Activated naive CD4-positive, alpha-beta T cell treated with anti-CD3 and anti-CD28 coated beads for 36 hours (primary cell): ENCODE measurements at regions not wholly inside any gene's neighbourhood (a gene's known extent, or its start where the extent isn't known, plus 50 kb on each side); places are given as distances from the start of the nearest gene placed in this dataset.

Experiments used
- CTCF ChIA-PET: fragments of 350-600 bp; sonication (Branson Sonifier 250); formaldehyde crosslinking; loops from one replicate; lab custom pipeline; 2021; ENCODE audit warnings: antibody characterized with exemption; lab: Charles Lee
- DNase-seq: peaks from one replicate; pipeline ENCODE4 v3.0.0-alpha.2; 2020
- H3K27ac Mint-ChIP-seq: one replicate; pipeline ENCODE4 v1.8.0; 2021; ENCODE audit warnings: mild to moderate bottlenecking, mixed read lengths
- H3K27me3 Mint-ChIP-seq: one replicate; pipeline ENCODE4 v1.8.0; 2021; ENCODE audit warnings: low read depth, mixed read lengths
- H3K36me3 Mint-ChIP-seq: one replicate; pipeline ENCODE4 v1.8.0; 2021; ENCODE audit warnings: low read depth, mixed read lengths
- H3K4me1 Mint-ChIP-seq: one replicate; pipeline ENCODE4 v1.8.0; 2021; ENCODE audit warnings: low read depth, mixed read lengths
- H3K4me3 Mint-ChIP-seq: one replicate; pipeline ENCODE4 v1.8.0; 2021; ENCODE audit warnings: mild to moderate bottlenecking, moderate library complexity, mixed read lengths
- H3K9me3 Mint-ChIP-seq: one replicate; pipeline ENCODE4 v1.8.0; 2021; ENCODE audit warnings: mixed read lengths
- intact Hi-C: fragments of 100-400 bp; cut with micrococcal nuclease; formaldehyde crosslinking; loops from one replicate; pipeline ENCODE4 v1.15.1; 2023

- intact Hi-C loops: no loop called here
- DNase-seq: no peak
- Mint-ChIP-seq H3K4me3 (no peak overlapping the region), H3K27ac (no peak overlapping the region), H3K4me1 (no peaks in the 10 kb centered on the region), H3K27me3 (no peaks in the 10 kb centered on the region), H3K36me3 (no peaks in the 10 kb centered on the region), H3K9me3 (peaks cover 8% of the 10 kb centered on the region)
- CTCF ChIA-PET: no interaction called here
These were observed 108.1 kb upstream of the CELF4 start for GRCh38 chr18:37673671-37674070.

GRCh38 chr18:37672932-37673595, 107.5 kb upstream of the CELF4 start:
- intact Hi-C loops: no loop called here
- Mint-ChIP-seq H3K9me3 (peaks cover 8% of the 10 kb centered on the region), H3K27me3 (no peaks in the 10 kb centered on the region), H3K4me1 (no peaks in the 10 kb centered on the region), H3K36me3 (no peaks in the 10 kb centered on the region), H3K27ac (no peak overlapping the region), H3K4me3 (no peak overlapping the region)
- CTCF ChIA-PET: no interaction called here
- no peak for DNase-seq

- Mint-ChIP-seq H3K36me3 (no peaks in the 10 kb centered on the region), H3K4me3 (no peak overlapping the region), H3K9me3 (peaks cover 8% of the 10 kb centered on the region), H3K4me1 (no peaks in the 10 kb centered on the region), H3K27me3 (no peaks in the 10 kb centered on the region), H3K27ac (no peak overlapping the region)
- DNase-seq: no peak
- intact Hi-C loops: no loop called here
- CTCF ChIA-PET: no interaction called here
These were observed 106.4 kb upstream of the CELF4 start for GRCh38 chr18:37672001-37672400.

- Mint-ChIP-seq H3K4me1 (no peaks in the 10 kb centered on the region), H3K36me3 (no peaks in the 10 kb centered on the region), H3K9me3 (peaks cover 8% of the 10 kb centered on the region), H3K27me3 (no peaks in the 10 kb centered on the region), H3K27ac (no peak overlapping the region), H3K4me3 (no peak overlapping the region)
- CTCF ChIA-PET: no interaction called here
- DNase-seq: no peak
- intact Hi-C loops: no loop called here
These were observed 105.9 kb upstream of the CELF4 start for GRCh38 chr18:37671530-37671929.

GRCh38 chr18:37671119-37671518, 105.5 kb upstream of the CELF4 start:
- DNase-seq: no peak
- no peak overlapping the region for H3K27ac Mint-ChIP-seq

GRCh38 chr18:37669991-37670534, 104.5 kb upstream of the CELF4 start:
- DNase-seq: no peak
- Mint-ChIP-seq H3K4me3 (no peak overlapping the region), H3K27me3 (no peaks in the 10 kb centered on the region), H3K27ac (no peak overlapping the region), H3K4me1 (no peaks in the 10 kb centered on the region), H3K9me3 (peaks cover 4% of the 10 kb centered on the region), H3K36me3 (no peaks in the 10 kb centered on the region)
- CTCF ChIA-PET: no interaction called here
- intact Hi-C loops: no loop called here

More at GRCh38 chr18:37671119-37671518, 105.5 kb upstream of the CELF4 start:
- no peaks in the 10 kb centered on the region for H3K36me3 Mint-ChIP-seq
- no peak overlapping the region for H3K4me3 Mint-ChIP-seq
- H3K4me1 Mint-ChIP-seq: no peaks in the 10 kb centered on the region
- CTCF ChIA-PET: no interaction called here
- peaks cover 6% of the 10 kb centered on the region for H3K9me3 Mint-ChIP-seq
- no peaks in the 10 kb centered on the region for H3K27me3 Mint-ChIP-seq
- intact Hi-C loops: no loop called here

GRCh38 chr18:37668971-37669747, 103.6 kb upstream of the CELF4 start:
- no peak for DNase-seq
- Mint-ChIP-seq H3K4me3 (no peak overlapping the region), H3K36me3 (no peaks in the 10 kb centered on the region), H3K9me3 (peaks cover 3% of the 10 kb centered on the region), H3K27ac (no peak overlapping the region), H3K27me3 (no peaks in the 10 kb centered on the region), H3K4me1 (no peaks in the 10 kb centered on the region)
- intact Hi-C loops: no loop called here
- CTCF ChIA-PET: no interaction called here

GRCh38 chr18:37667836-37668235, 102.2 kb upstream of the CELF4 start:
- Mint-ChIP-seq H3K9me3 (peaks cover 1% of the 10 kb centered on the region), H3K27ac (no peak overlapping the region), H3K27me3 (no peaks in the 10 kb centered on the region), H3K4me1 (no peaks in the 10 kb centered on the region), H3K36me3 (no peaks in the 10 kb centered on the region), H3K4me3 (no peak overlapping the region)
- no peak for DNase-seq
- CTCF ChIA-PET: no interaction called here
- intact Hi-C loops: no loop called here

GRCh38 chr18:37666991-37667390, 101.4 kb upstream of the CELF4 start:
- Mint-ChIP-seq H3K4me1 (no peaks in the 10 kb centered on the region), H3K36me3 (no peaks in the 10 kb centered on the region), H3K9me3 (peaks cover 1% of the 10 kb centered on the region), H3K27ac (no peak overlapping the region), H3K4me3 (no peak overlapping the region), H3K27me3 (no peaks in the 10 kb centered on the region)
- DNase-seq: no peak
- CTCF ChIA-PET: no interaction called here
- intact Hi-C loops: no loop called here

- Mint-ChIP-seq H3K9me3 (no peaks in the 10 kb centered on the region), H3K27ac (no peak overlapping the region), H3K36me3 (no peaks in the 10 kb centered on the region), H3K27me3 (no peaks in the 10 kb centered on the region), H3K4me1 (no peaks in the 10 kb centered on the region), H3K4me3 (no peak overlapping the region)
- DNase-seq: no peak
- intact Hi-C loops: no loop called here
- CTCF ChIA-PET: no interaction called here
These were observed 100.9 kb upstream of the CELF4 start for GRCh38 chr18:37666451-37666850.

- no peaks in the 10 kb centered on the region for H3K27me3 Mint-ChIP-seq
- CTCF ChIA-PET: no interaction called here
- no peak overlapping the region for H3K4me3 Mint-ChIP-seq
- H3K27ac Mint-ChIP-seq: no peak overlapping the region
- no peaks in the 10 kb centered on the region for H3K4me1 Mint-ChIP-seq
- no peaks in the 10 kb centered on the region for H3K36me3 Mint-ChIP-seq
- intact Hi-C loops: no loop called here
- no peaks in the 10 kb centered on the region for H3K9me3 Mint-ChIP-seq
- no peak for DNase-seq
These were observed 99.7 kb upstream of the CELF4 start for GRCh38 chr18:37665346-37665745.

- no peak overlapping the region for H3K4me3 Mint-ChIP-seq
- DNase-seq: no peak
- intact Hi-C loops: no loop called here
- CTCF ChIA-PET: no interaction called here
- H3K27ac Mint-ChIP-seq: no peak overlapping the region
- no peaks in the 10 kb centered on the region for H3K4me1 Mint-ChIP-seq
- H3K27me3 Mint-ChIP-seq: no peaks in the 10 kb centered on the region
- no peaks in the 10 kb centered on the region for H3K36me3 Mint-ChIP-seq
- no peaks in the 10 kb centered on the region for H3K9me3 Mint-ChIP-seq
These were observed 97.8 kb upstream of the CELF4 start for GRCh38 chr18:37663446-37663845.
